ENCODE measurements at regions not wholly inside any gene's neighbourhood (a gene's known extent, or its start where the extent isn't known, plus 50 kb on each side); places are given as distances from the start of the nearest gene placed in this dataset.

GRCh38 chr17:14866266-14866665 is 398.9 kb downstream of the PMP22 start (continued):
- TF ChIP-seq FOXM1 (IDR thresholded peaks at IDR 0.05; ENCODE audit: low read depth) (no peak), FOXM1 (CRISPR knock-in tag; IDR thresholded peaks at IDR 0.05; ENCODE audit: low read depth) (no peak), GTF3C2 (IDR thresholded peaks at IDR 0.05; ENCODE audit: borderline replicate concordance, extremely low read depth, insufficient read length) (no peak), HMG20B (CRISPR knock-in tag; IDR thresholded peaks at IDR 0.05) (no peak), IRF9 (tag; IDR thresholded peaks at IDR 0.05) (no peak), ZNF583 (CRISPR knock-in tag; IDR thresholded peaks at IDR 0.05) (no peak), ZNF384 (IDR thresholded peaks at IDR 0.05; ENCODE audit: low read depth, low read length) (no peak), ID3 (CRISPR knock-in tag; IDR thresholded peaks at IDR 0.05) (no peak), ID3 (tag; IDR thresholded peaks at IDR 0.05) (no peak)
